ENCODE measurements at regions not wholly inside any gene's neighbourhood (a gene's known extent, or its start where the extent isn't known, plus 50 kb on each side); places are given as distances from the start of the nearest gene placed in this dataset.

DNA sequence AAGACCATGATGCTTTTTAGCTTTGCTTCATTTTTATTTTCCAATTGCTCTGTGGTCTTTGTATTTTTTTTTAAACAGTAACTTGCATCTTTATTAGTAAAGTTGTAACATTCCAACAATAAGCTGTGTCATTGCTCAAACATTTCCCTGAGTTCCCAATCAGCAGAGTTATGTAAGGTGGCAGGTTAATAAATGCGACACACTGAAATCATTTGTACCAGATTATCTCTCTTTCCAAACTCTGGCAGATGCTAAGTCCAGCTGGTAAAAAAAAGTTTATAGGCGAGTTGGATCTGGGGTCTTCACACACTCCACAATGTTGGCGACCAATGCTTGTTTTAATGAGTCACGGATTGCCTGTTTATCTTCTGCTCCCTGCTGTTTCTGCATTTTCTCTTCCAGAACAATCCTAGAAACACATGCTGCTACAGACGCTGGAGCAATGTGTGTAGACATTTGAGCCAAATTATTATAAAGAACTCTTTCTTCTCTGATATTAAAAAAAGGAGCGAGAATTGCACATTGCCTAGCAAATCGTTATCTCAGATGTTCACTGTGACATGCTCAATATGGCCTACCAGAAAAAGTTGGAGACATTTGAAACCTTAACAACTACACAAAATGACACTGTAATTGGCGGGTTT is 113.6 kb upstream of the IFNGR1 start:
- no peak overlapping the region for H3K4me3 ChIP-seq (ENCODE audit: low read length)

DNA sequence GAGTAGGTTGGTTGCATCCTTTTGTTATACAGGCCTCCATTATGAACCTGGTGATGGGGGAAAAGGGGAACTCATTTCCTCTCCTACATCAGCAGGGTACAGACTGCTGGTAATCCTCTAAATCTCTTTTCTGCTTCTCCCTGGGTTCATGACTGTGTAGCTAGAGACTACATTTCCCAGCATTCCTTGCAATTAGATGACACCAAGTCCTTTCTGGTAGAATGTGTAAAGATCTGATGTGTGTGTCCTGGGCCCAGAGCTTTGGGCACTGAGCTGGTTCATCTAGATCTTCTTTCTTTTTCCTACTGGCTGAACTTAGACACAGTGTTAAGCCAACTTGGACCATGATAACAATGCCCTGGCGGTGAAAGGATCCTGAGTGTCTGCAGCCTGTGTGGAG is 104.7 kb upstream of the IFNGR1 start:
- Histone ChIP-seq H3K27ac (ENCODE audit: low read length) (no peak overlapping the region), H3K4me3 (ENCODE audit: low read length) (no peak overlapping the region), H3K36me3 (ENCODE audit: insufficient read depth, low read depth, low read length) (no peaks in the 10 kb centered on the region), H3K9ac (ENCODE audit: low read depth, low read length) (no peak overlapping the region), H3K4me1 (ENCODE audit: insufficient read depth, low read length) (no peaks in the 10 kb centered on the region), H3K27me3 (ENCODE audit: insufficient read depth, low read length) (no peaks in the 10 kb centered on the region), H3K9me3 (ENCODE audit: insufficient read depth, low read depth, low read length) (no peaks in the 10 kb centered on the region)

More for the DNA sequence above, 113.6 kb upstream of the IFNGR1 start:
- peaks cover 5% of the 10 kb centered on the region; the same call in 1 of the 2 replicates for H3K4me1 ChIP-seq (ENCODE audit: insufficient read depth, low read length)
- no peak overlapping the region for H3K27ac ChIP-seq (ENCODE audit: low read length)
- no peak overlapping the region for H3K9ac ChIP-seq (ENCODE audit: low read depth, low read length)
- no peaks in the 10 kb centered on the region for H3K9me3 ChIP-seq (ENCODE audit: insufficient read depth, low read depth, low read length)
- no peaks in the 10 kb centered on the region; the same call in 1 of the 2 replicates for H3K27me3 ChIP-seq (ENCODE audit: insufficient read depth, low read length)
- no peaks in the 10 kb centered on the region for H3K36me3 ChIP-seq (ENCODE audit: insufficient read depth, low read depth, low read length)

DNA sequence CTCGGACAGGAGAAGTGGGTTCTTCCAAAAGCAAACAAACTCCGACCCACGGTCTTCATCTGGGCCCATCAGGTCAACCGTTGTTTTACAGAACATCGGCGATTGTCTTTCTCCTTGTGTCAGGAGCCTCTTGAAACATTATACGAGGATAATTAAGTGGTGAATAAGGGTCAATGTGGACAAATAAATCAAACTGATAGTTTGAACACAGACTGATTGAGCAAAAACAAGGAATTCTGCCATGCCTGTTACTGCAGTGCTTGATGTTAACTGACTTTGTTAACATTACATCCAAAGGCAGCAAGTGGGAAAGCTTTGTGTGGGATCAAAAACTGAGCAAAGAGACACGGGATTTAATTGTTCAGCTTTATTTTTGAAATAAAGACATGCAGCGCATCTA is 101.1 kb upstream of the IFNGR1 start:
- no peak overlapping the region for H3K4me3 ChIP-seq (ENCODE audit: low read length)
- H3K27ac ChIP-seq (ENCODE audit: low read length), result no peak overlapping the region
- H3K4me1 ChIP-seq (ENCODE audit: insufficient read depth, low read length), result peaks cover 2% of the 10 kb centered on the region; the same call in 1 of the 2 replicates
- no peaks in the 10 kb centered on the region for H3K36me3 ChIP-seq (ENCODE audit: insufficient read depth, low read depth, low read length)
- no peak overlapping the region for H3K9ac ChIP-seq (ENCODE audit: low read depth, low read length)
- H3K9me3 ChIP-seq (ENCODE audit: insufficient read depth, low read depth, low read length), result no peaks in the 10 kb centered on the region
- no peaks in the 10 kb centered on the region for H3K27me3 ChIP-seq (ENCODE audit: insufficient read depth, low read length)

DNA sequence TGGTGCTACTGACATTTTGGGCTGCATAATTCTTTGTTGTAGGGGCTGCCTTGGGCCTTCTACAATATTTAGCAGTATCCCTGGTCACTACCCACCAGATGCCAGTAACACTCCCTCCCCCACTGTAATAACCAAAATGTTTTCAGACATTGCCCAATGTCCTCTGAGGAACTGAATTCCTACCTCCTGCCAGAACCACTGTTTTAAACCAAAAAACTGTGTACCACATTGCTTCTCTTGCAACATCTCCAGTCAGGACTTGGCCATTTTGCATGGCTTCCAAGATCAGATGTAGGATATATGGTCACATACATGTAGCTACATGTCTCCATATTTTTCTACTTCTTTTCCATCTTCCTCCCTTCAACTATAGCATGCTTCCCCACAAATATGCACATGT is 97.4 kb upstream of the IFNGR1 start:
- Histone ChIP-seq H3K9me3 (ENCODE audit: insufficient read depth, low read depth, low read length) (no peaks in the 10 kb centered on the region), H3K4me1 (ENCODE audit: insufficient read depth, low read length) (peaks cover 8% of the 10 kb centered on the region; the same call in 1 of the 2 replicates), H3K4me3 (ENCODE audit: low read length) (no peak overlapping the region), H3K9ac (ENCODE audit: low read depth, low read length) (no peak overlapping the region), H3K27ac (ENCODE audit: low read length) (no peak overlapping the region), H3K36me3 (ENCODE audit: insufficient read depth, low read depth, low read length) (no peaks in the 10 kb centered on the region), H3K27me3 (ENCODE audit: insufficient read depth, low read length) (no peaks in the 10 kb centered on the region)

DNA sequence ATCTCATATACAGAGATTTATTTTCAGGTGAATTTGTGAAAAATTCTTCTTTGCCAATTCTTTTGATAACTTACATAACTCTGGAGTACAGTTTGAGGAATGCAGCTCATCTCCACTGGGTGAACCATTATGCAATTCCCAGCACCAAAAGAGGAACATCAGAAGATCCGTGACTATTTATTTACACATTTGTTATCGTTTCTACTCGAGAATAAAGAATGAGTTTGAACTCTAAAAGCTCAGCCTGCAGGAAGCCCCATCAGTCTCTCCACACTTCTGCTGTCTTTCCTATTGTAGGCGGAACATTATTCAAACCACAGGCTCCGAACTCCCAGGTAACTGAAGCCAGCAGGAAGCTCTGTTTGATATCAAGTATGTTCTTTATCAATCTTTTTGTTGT is 95.9 kb upstream of the IFNGR1 start:
- Histone ChIP-seq H3K27me3 (ENCODE audit: insufficient read depth, low read length) (no peaks in the 10 kb centered on the region), H3K27ac (ENCODE audit: low read length) (no peak overlapping the region), H3K9me3 (ENCODE audit: insufficient read depth, low read depth, low read length) (no peaks in the 10 kb centered on the region), H3K36me3 (ENCODE audit: insufficient read depth, low read depth, low read length) (no peaks in the 10 kb centered on the region), H3K4me1 (ENCODE audit: insufficient read depth, low read length) (peaks cover 8% of the 10 kb centered on the region; the same call in 1 of the 2 replicates), H3K9ac (ENCODE audit: low read depth, low read length) (no peak overlapping the region), H3K4me3 (ENCODE audit: low read length) (no peak overlapping the region)

DNA sequence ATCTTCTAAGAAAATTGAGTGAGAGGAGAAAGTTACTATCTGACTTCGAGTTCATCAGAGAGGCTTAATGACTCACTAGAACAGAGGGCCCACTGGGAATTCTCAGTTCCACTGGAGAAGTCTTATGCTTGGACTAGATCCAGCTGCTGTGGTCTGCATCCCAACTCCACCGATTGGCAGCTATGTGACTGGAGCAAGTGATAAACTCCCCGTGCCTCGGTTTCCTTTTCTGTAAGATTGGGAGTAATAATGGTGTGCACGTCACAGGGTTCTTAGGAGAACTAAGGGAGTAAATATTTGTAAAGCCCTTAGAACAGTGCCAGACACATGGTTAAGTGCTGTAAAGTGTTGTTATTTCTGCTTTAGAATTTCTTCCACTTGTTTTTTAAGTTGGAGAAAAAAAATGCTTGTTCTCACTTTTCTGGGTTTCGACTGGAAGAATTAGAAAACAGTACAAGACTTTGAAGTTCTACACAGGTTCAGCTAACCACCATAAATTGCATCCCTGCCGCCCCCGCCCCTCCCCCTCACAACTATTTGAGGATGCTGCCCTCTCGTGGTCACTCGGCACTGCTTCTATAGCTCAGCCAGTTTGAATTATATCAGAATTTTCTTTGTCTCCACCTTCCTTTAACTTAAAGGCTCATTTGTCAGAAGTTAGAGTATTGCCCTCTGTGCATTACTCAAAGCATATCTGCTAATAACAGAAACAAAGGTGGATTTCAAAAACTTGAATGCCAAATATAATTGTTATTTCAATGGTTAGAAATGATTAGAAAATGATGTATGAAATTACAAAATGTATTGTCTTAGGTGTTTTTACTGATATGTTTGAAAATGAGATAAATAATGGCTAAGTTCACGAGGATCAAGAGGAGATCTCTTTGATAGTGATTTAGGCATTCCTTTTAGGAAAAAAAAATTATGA is 95.0 kb upstream of the IFNGR1 start:
- Histone ChIP-seq H3K9me3 (ENCODE audit: insufficient read depth, low read depth, low read length) (no peaks in the 10 kb centered on the region), H3K4me3 (ENCODE audit: low read length) (no peak overlapping the region), H3K36me3 (ENCODE audit: insufficient read depth, low read depth, low read length) (no peaks in the 10 kb centered on the region), H3K27ac (ENCODE audit: low read length) (no peak overlapping the region), H3K9ac (ENCODE audit: low read depth, low read length) (no peak overlapping the region), H3K4me1 (ENCODE audit: insufficient read depth, low read length) (peaks cover 13% of the 10 kb centered on the region), H3K27me3 (ENCODE audit: insufficient read depth, low read length) (no peaks in the 10 kb centered on the region)

DNA sequence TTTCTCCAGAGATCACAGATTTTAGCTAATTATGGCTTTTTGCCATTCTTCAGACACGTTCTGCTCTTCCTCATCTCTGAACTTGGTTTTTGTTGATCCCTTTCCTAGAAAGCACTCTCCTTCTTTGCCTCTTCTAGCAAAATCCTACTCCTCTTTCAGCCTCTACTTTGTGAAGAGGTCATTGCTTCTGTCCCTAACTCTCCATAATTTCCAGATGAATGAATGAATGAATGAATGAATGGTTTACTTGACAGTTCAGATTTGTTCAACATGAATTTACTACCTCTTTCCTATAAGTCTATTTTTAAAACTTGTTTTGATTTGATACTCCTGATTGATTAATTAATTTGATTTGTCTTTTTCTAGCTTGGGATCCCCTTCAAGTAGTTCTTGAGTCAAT is 94.0 kb upstream of the IFNGR1 start:
- Histone ChIP-seq H3K27ac (ENCODE audit: low read length) (no peak overlapping the region), H3K9me3 (ENCODE audit: insufficient read depth, low read depth, low read length) (no peaks in the 10 kb centered on the region), H3K36me3 (ENCODE audit: insufficient read depth, low read depth, low read length) (no peaks in the 10 kb centered on the region), H3K4me3 (ENCODE audit: low read length) (no peak overlapping the region), H3K4me1 (ENCODE audit: insufficient read depth, low read length) (peaks cover 21% of the 10 kb centered on the region), H3K27me3 (ENCODE audit: insufficient read depth, low read length) (no peaks in the 10 kb centered on the region), H3K9ac (ENCODE audit: low read depth, low read length) (no peak overlapping the region)

DNA sequence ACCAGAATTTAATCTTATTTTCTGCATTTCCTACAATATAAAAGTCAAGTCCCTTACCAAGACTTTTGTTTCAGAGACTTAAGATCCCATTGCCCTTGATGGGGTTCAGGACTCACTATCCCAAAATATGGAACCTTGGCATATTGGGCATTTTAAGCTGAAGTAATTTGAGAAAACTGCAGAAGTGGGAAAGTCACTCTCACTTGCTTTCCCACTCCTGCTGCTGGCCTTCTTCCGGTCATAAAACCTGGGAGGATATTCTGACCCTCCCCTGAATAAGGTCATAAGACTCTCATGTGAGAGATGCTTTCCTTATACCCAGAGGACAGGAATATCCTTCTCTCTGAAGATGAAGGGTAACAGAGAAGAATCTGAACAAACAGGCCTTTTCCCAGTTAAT is 92.8 kb upstream of the IFNGR1 start:
- Histone ChIP-seq H3K27me3 (ENCODE audit: insufficient read depth, low read length) (no peaks in the 10 kb centered on the region), H3K4me3 (ENCODE audit: low read length) (no peak overlapping the region), H3K4me1 (ENCODE audit: insufficient read depth, low read length) (peaks cover 21% of the 10 kb centered on the region), H3K36me3 (ENCODE audit: insufficient read depth, low read depth, low read length) (no peaks in the 10 kb centered on the region), H3K27ac (ENCODE audit: low read length) (no peak overlapping the region), H3K9ac (ENCODE audit: low read depth, low read length) (no peak overlapping the region), H3K9me3 (ENCODE audit: insufficient read depth, low read depth, low read length) (no peaks in the 10 kb centered on the region)

DNA sequence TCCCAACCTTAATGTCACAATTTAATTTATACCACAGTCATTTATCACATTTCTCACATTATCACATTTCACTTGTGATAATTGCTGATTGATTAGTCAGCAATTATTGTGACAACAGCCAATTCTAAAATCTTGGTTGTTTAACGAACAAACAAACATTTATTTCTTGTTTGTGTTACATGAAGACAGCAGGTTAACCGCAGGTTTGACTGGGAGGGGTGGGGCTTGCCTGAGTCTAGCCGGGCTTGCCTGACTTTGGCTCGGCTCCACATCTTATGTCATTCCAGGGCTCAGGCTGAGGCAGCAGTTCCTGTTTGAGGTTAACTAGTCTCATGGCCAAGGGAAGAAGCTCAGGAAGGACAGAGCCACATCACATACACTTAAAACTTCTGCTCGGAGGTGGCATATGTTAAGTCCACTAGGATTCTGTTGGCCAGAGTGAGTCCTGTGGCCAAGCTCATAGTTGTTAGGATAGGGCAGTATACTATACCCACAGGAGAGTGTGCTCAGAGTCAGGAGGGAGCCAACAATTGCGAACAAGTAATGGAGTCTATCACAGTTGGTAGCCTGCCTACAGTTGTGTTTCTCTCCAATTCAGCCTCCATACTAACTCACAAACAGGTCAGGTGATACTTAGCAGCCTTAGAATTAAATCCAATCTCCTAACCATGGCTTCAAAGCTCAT is 90.0 kb upstream of the IFNGR1 start:
- Histone ChIP-seq H3K4me3 (ENCODE audit: low read length) (no peak overlapping the region), H3K9me3 (ENCODE audit: insufficient read depth, low read depth, low read length) (no peaks in the 10 kb centered on the region), H3K9ac (ENCODE audit: low read depth, low read length) (no peak overlapping the region), H3K27ac (ENCODE audit: low read length) (no peak overlapping the region), H3K4me1 (ENCODE audit: insufficient read depth, low read length) (peaks cover 13% of the 10 kb centered on the region), H3K27me3 (ENCODE audit: insufficient read depth, low read length) (no peaks in the 10 kb centered on the region), H3K36me3 (ENCODE audit: insufficient read depth, low read depth, low read length) (no peaks in the 10 kb centered on the region)

DNA sequence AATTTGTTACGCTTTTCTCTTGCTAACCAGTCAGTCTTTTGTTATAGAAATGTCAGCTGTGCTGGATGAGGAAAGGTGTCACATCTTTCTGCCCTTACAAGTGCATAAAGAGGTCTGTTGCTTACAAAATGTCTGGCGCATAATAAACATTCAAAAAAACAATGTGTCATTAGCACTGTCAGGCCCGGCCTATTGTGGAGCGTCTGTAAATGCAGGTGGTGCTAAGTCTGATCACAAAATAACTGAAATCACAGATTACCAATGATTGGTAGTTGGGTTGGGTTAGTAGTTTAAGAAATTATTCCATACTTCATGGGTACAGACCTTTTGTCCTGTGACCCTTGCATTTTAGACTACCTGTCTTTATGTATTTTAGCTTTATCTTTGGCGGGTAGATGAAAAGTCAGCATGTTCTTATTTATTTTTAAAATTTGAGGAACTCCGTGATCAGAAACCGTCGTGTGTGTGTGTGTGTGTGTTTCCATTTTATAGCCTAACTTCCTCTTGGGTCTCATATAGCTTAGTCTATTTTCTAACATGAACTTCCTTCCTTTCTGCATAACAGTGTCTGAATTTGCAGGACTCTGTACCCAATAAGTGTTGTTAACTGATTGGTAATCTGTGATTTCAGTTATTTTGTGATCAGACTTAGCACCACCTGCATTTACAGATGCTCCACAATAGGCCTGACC is 88.1 kb upstream of the IFNGR1 start:
- Histone ChIP-seq H3K27me3 (ENCODE audit: insufficient read depth, low read length) (no peaks in the 10 kb centered on the region), H3K4me1 (ENCODE audit: insufficient read depth, low read length) (peaks cover 13% of the 10 kb centered on the region), H3K36me3 (ENCODE audit: insufficient read depth, low read depth, low read length) (no peaks in the 10 kb centered on the region), H3K4me3 (ENCODE audit: low read length) (no peak overlapping the region), H3K9me3 (ENCODE audit: insufficient read depth, low read depth, low read length) (no peaks in the 10 kb centered on the region), H3K9ac (ENCODE audit: low read depth, low read length) (no peak overlapping the region), H3K27ac (ENCODE audit: low read length) (no peak overlapping the region)

DNA sequence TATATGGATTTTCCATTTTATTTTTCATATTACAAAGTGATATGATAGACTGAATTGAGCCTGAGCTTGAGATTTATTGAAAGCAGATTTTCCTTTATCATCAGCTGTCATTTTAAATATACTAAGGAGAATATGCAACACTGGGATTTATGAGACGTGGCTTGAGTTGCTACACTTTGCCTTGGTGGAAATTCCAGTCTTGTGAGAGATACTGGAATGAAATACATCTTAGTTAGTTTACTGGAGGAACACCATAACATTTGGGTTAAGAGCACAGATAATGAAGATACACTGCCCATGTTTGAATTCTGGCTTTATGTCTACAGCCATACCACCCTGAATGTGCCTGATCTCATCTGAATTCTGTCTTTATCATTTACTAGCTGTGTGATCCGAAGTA is 86.5 kb upstream of the IFNGR1 start:
- Histone ChIP-seq H3K4me1 (ENCODE audit: insufficient read depth, low read length) (peaks cover 13% of the 10 kb centered on the region), H3K27ac (ENCODE audit: low read length) (no peak overlapping the region), H3K9me3 (ENCODE audit: insufficient read depth, low read depth, low read length) (no peaks in the 10 kb centered on the region), H3K36me3 (ENCODE audit: insufficient read depth, low read depth, low read length) (no peaks in the 10 kb centered on the region), H3K9ac (ENCODE audit: low read depth, low read length) (no peak overlapping the region), H3K4me3 (ENCODE audit: low read length) (no peak overlapping the region), H3K27me3 (ENCODE audit: insufficient read depth, low read length) (no peaks in the 10 kb centered on the region)
